ENCODE measurements at regions not wholly inside any gene's neighbourhood (a gene's known extent, or its start where the extent isn't known, plus 50 kb on each side); places are given as distances from the start of the nearest gene placed in this dataset.

DNA sequence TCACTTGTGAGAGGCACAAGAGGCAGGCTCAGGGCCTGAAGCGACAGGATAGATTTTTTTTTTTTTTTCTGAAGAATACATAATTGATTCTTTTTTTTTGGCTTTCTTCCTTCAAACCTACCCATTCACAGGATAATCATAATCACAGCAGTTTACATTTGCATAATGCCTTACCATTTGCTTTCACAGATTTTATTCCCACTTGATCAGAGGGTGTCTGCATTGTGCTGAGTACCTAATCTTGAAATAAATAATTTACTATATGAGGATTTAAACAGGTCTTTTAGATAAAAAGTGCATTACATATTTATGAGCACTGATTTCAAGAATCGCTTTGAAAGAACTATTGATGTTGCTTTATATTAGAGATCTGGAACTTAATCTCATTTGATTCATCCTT, 219.3 kb downstream of the SPRY1 start:
- TF ChIP-seq YY1 (IDR thresholded peaks at IDR 0.05; ENCODE audit: insufficient read depth, insufficient read length) (no peak), ZNF274 (IDR thresholded peaks at IDR 0.05; ENCODE audit: low read depth, low read length) (no peak), SUZ12 (IDR thresholded peaks at IDR 0.05; ENCODE audit: extremely low read depth, insufficient read depth, insufficient read length) (no peak)

Data from NT2/D1 (cell line).